Effector CD4-positive, alpha-beta T cell (primary cell): ENCODE measurements at regions not wholly inside any gene's neighbourhood (a gene's known extent, or its start where the extent isn't known, plus 50 kb on each side); places are given as distances from the start of the nearest gene placed in this dataset.

ENCODE experiments used
- DNase-seq: peaks from one replicate; pipeline ENCODE4 v3.0.0-alpha.2; 2020

DNA sequence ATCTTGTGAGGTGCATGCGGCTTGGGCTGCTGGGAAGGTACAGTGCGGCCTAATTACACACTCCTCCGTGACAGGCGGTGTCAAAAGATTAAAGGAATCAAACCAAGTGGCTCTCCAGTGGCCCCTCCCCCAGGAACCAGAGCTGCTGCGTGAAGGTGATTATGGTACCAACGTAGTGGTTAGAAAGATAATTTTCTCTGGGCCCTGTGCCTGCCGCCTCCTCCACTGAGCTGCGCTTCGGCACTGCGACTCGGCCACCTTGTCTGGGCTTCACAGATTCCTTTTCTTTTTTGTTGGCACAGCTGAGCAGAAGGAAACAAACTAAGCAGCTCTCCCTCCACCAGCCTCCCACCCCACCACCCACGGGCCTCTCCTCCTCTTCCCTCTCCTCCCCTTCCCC is 113.2 kb upstream of the SDK2 start:
- DNase-seq, result no peak

DNA sequence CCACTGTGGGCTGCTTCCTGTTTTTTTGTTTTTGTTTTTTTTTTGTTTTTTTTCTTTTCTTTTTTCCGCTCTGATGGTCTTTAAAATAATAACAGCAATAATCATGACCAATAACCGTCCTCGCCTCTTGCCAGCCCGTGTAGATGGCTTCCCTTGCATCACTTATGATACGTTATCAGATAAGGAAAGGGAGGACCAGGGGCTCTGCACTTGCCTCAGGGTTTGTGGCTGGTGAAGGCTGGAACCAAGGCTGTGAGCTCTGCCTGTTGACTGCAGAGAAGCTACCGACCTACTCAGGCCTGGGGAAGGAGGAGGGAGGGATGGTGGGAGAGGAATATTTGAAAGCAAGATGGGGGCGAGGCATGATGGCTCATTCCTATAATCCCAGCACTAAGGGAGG is 114.0 kb upstream of the SDK2 start:
- DNase-seq, result no peak

DNA sequence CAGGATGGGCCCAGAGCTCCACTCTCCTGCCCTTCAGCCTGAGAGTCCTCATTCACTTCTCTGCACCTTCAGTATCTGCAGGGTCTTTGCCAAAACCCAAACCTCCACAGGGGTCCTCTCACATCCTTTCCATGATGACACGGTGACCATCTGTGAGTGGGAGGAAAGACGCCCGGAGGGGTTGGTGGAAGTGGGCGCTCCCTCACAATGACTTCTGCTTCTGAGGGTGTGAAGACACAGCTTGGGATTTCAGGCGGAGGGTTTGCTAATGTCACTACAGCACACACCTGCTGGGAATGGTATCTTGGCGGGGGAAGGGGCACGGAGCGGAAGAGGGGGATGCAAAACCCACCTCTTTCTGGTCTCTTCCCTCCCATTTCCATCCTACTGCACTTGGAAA is 115.1 kb upstream of the SDK2 start:
- no peak for DNase-seq

DNA sequence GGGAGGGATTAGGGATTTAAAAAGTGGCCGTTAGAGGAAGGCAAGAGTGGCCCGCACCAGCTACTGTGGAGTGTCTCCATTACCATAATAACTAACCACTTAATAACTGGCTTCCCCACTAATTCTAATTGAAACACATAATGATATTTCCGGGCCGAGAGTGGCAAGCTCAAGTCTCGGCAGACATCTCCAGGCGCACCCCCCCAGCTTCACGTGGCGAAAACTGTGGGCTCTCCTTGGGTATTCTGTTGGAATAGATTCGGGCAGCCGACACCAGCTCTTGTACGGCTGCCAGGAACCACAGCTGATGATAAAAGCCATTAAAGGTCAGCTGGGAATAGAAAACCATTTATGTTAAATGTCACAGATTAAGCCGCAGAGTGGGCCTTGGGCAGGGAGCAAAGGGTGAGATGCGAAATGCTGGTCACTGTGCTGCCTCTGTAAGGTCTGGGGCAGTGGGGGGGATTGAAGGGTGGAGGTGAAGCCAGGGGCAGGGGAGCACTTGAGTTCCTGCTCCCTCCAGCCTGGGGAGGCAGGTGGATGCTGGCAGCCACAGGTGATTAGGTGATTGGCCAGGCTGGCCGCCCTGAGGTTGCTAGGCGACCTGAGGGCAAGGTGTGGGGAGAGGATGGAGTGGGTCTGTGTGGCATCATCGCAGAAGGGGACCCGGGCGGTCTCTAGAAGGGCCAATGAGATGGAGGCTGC is 115.6 kb upstream of the SDK2 start:
- no peak for DNase-seq

DNA sequence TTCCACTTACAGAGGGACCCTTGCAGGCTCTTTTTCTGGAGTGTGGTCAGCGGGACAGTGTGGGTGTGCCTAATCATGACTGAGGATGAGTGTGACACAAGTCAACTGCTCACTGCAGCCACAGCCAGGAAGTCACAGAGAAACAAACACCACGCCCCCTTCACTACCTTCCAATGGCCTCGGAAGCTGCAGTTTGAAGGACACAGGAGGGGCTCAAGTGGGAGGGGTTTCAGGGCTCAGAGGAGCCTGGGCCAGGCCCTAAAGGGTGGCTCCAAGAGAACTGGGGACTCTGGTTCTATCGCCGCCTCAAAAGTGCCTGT is 116.2 kb upstream of the SDK2 start:
- no peak for DNase-seq

DNA sequence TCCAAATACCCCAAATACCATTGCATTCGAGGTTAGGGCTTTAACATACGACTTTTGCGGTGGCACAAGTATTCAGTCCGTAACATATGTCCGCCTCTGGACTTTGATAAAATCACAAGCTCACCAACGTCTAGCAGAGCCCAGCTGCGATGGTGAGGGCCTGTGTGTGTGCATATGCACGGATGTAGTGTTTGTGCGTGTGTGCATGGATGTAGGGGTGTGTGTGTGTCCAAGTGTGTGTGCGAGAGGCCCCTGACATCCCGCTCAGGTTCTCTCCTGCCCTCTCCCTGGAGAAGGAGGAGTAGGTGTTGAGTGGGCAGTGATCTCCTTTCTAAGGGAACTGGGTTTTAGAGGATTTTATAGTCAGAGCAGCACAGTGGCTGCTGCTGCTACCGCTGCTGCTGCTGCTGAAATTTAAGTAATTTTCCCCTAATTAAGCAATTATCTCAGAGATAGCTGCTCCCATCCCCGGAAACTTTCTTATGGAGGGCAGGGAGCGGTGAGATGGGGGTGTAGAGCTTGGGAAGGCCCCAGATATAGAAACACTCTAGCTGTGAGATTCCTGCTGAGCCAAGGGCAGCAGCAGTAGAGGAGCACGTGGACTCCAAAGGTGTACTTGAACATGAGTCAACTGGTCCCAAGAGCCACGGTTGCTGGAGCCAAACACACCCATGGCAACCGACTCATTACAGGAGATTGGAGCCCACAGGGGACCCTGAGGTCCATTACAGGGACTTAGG is 121.7 kb upstream of the SDK2 start:
- DNase-seq, result no peak

DNA sequence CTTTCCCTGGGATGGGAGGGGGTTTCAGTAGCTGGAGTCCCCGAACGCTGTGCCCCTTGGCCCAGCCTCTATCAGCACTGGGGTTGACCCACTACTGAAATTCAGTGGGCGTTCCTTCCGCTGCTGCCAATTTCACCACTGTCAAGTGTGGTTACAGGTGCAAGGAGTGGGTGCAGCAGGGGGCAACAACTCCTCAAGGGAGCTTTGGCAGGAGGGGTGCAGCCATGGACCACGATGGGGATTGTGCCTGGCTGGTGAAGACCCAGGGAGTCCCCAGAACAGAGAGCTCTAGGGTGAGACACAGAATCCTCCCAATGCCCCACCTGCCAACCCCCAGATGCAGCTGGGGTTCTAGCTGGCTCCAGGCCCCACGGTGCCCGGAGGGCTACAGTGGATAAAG is 123.5 kb upstream of the SDK2 start:
- DNase-seq, result no peak

DNA sequence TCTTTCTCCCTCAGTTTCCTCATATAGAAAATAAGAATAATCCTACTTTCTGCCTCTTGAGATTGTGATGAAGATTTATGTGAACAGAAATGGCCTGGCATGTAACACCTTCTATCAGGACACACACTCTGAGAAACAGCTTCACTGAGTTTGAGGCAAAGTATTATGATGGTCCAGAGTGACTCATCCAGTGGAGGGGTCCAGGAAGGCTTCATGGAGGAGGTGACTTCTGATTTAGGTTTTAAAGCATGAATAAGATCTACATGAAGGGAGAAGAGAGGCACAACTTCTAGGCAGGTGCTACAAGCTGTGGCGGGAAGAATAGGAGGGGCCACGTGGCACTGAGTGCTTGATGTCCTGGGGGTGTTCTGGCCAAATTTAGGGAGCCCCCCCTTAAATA is 124.4 kb upstream of the SDK2 start:
- no peak for DNase-seq

DNA sequence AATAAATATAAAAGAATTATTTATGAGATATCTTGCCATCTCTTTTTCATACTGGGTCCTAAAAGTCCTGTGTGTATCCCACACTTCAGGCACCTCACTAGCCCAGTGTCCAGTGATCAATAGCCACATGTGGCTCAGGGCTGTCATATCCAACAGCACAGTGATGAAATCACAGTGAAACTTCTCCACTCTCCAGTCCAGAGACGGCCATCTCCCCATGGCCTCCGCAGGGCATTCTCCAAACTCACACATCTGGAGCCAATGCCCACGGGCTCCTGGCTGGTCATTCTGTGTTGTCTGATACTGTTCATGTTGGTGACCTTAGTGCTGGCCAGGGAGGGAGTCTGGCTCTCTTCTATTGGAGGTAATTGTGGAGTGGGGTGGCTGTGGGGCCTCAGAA is 125.2 kb upstream of the SDK2 start:
- DNase-seq, result no peak

DNA sequence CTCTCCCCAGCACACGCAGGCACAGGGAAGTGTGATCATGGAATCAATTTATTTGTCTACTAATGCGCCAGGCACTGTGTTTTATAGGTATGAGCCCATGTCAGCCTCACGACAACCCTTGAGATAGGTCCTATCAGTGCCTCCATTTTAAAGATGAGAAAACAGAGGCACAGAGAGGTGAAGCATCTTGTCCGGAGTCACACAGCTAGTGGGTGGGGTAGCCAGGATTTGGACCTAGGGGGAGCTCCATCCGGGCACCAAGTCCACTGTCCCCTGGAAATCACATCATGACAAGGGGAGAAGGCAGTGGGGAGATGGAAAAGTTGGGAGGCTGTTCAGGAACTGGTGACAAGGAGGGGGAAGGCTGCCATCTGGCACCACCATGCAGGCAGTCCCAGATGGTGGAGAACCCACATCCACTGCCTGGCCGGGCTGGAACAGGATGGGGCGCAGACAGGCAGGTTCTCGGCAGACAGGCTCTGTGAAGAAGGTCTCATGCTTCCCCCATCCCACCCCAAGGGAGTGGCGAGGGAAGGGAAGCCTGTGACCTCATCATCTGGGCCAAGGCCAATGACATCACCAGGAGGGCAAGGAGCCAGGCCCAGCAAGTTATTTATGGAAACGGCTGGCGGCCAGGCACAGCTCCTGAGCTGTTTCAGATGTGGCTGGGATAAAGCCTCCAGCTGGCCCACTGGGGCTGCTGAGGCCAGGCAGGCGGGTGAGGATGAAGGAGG is 126.0 kb upstream of the SDK2 start:
- DNase-seq, result no peak

DNA sequence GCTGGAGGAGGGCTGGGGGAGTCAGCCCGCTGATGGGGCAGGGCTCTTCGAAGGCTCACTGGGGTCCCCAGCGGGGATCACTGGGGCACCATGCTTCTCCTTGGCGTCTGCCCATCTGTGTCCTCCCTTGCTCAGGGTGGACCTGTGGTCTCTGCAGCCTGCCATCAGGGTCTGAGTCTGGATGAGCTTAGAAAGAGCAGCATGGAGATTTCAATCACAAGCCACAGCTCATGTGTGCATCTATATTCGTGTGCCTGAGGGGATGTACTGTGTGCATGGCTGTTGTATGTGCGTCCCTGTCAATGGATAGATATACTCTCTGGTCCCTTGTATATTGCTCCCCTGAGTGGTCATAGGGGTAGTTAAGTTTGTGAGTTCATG is 126.6 kb upstream of the SDK2 start:
- no peak for DNase-seq

DNA sequence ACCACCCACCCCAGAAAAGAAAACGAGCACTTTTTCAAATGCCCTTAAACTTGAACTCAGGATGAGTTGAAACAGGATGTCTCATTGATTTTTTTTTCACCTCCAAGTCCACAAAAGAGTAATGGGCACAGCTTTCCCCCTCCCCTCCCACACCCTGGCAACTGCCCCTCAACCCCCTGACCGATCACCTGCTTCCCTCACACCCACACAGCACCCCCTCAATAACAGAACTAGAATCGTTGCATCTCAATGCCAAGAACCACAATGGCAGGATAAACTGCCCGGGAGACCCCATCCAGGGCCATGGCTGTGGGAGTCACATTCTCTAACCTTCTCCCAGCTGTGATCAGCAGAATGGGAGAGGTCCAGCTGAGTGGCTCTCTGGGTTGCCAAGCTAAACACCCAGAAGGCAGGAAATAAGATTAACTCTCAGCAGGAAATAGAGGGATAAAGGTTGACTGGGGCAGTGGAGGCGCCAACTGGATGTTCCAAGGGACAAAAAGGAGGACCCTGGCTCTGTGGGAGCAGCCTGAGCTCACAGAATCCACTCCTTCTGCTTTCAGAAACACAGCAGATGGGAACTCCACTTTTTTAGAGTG is 128.0 kb upstream of the SDK2 start:
- DNase-seq, result no peak

DNA sequence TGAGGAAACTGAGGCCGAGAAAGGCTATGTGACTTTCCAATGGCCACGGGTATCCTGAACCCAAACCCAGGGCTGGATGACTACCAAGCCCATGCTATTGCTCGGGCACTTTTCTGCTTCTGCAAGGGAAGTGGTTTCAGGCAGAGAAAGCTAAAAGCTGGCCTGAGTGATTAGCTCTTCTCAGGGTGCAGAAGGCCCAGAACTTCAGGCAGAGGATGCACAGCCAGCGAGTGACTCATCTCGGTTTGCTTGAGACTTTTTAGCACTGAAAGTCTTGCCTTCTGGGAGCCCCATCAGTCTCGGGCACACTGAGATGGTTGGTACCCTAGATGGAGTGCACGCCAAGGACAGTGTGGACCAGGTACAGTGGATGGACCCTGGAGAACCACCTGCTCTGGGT is 129.5 kb upstream of the SDK2 start:
- no peak for DNase-seq

DNA sequence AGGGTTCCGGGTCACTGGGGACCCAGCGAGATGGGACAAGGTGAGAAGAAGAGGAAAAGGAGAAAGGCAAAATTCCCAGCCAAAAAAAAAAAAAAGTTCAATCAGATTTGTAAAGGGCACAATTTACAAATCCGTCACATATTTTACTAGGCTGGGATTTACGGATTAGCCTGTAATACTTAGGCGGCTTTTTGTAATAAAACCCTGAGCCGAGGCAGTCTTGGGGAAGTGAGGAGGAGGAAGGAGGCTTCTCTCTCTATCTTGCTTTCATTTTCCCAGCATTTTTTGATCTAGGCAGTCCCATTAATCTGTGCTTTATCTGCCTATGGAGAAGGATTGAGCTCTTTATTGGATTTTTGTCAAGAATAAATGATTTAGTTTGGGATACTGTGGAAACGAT is 130.6 kb upstream of the SDK2 start:
- DNase-seq, result no peak

DNA sequence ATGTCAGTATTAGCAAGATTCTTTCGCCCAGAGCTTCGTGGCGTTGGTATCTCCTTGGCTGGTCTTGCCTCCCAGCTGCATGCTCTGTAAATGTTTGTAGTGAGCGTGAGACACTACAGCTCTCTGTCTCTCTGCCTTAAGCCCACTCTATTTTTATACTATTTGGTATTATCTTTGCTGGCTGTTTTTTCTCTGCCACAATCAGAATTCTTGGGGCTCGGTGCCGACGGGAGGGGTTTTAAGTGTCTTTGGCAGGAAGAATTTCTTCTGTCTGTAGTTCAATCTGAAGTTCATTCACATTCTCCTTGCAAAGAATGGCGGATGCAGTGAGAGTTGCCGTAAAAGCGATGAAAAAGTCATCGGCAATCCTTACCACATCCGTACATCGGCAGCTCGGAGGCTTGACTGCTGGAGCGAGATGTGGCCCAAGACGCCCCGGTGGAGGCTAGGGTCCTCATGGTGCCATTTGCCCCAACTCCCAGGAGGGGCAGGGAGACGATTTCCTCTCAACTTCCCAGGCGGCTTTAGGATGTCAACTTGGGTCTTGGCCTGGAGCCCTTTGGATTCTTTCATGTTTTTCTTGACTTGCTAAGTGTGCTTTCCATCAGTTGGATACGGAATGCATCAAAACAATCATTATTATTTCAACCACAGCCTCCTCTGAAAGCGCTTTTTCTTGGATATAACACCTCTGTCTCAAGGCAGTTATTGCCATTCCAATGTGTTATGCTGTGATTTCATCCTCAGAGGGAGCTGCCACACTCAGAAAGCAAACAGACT is 132.3 kb upstream of the SDK2 start:
- DNase-seq, result no peak

DNA sequence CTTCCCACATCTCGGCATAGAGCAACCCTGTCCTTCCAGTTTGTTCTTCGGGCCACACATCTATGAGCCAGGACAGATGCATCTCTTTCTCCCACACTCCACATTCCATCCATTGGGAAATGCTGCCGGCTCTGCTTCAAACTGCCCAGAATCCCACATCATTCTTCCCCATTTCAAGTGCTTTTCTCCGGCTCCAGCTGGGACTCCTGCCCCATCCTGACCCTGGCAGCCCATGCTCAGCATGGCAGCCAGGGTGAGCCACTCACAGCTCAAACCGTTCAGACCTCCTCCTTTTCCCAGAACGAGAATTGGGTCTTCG is 132.8 kb upstream of the SDK2 start:
- DNase-seq, result no peak

DNA sequence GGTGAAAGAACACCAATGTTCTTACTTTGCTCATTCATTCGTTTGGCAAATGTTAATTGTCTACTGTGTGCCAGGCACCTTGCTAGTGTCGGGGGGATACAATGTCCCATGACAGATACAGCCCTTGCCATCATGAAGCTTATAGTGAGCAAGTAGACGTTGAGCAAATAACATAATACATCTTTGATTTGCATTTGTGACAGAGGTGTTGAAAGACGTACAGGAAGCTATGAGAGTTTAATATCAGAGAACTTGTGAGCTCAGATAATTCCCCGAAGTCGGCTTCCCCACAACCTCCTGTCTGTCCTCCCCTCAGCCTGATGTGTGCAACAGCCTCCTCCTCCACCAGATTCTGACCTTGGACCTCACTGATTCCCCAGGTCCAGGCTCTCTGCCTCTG is 138.0 kb upstream of the SDK2 start:
- no peak for DNase-seq

DNA sequence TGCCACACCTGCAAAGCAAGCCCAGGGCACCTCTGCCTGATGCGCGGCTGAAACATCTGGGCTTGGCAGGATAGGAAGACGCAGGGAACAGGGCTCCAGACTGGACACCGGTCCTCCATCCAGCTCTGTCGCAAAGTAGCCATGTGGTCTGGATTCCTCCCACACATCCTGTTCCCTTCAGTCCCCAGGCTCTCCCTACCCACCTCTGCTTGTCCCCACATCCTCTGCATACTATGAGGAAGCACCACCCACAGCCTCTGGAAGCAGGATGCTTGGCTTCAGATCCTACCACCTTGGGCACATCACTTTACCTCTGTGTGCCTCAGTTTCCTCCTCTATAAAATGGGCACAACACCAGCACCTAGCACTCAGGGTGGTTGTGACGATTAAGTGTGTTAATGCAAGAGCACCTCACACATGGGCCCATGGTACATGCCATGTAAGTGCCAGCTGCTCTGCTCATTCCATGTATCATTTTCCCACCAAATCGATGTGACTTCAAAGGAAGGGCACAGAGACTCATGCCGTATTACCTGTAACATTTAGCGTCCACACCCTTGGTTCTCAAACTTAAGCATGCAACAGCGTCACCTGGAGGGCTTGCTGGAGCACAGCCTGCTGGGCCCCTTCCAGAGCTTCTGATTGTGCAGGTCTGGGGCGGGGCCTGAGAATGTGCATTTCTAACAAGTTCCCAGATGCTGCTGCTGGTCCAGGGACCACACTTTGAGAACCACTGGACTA is 138.6 kb upstream of the SDK2 start:
- DNase-seq, result no peak

DNA sequence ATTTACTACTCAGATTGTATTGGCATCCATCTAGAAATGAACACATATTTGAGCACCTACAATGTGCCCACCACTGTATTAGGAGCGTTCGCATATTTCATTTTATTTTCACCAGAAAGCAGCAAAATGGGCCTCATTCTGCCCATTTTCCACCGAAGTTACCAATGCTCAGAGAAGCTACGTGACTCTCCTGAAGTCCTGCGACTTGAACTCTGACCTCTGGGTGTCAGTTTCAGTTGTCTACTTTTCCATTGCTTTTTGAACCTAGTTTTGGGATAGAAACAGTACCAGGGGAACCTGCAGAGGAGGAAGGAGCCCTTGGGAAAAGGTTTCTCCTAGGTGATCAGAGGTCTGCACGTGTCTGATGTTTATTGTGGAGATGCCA is 139.1 kb upstream of the SDK2 start:
- no peak for DNase-seq

DNA sequence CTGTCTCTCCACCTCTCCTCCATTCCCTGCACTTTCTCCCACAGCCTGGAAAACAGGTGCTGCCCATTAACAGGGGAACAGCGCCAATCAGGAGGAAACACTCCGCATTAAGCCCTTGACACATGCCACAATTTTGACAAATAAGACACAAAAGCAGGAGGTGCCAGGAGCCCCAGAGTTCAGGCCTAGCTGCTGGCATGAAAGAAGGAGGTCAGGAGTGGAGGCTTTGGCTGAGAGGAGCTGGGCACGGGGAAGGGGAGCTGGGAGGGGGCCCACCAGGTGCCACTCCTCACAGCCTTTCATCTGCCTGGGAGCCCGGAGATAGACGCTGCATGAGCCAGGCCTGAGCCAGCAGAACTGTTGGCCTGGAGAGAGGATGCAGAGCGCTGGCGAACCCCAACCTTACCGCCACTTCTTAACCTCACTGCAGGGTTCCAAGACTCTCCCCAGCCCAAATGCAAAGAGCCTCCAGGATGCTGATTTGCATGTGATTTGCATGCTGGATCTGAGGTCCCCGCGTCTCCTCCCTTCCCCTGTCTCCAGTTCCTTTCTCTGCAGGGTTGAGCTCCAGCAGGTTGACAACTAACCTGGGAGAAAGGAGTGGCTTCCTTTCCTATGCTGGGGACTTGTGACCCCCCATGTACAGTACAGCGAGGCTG is 139.8 kb upstream of the SDK2 start:
- no peak for DNase-seq

DNA sequence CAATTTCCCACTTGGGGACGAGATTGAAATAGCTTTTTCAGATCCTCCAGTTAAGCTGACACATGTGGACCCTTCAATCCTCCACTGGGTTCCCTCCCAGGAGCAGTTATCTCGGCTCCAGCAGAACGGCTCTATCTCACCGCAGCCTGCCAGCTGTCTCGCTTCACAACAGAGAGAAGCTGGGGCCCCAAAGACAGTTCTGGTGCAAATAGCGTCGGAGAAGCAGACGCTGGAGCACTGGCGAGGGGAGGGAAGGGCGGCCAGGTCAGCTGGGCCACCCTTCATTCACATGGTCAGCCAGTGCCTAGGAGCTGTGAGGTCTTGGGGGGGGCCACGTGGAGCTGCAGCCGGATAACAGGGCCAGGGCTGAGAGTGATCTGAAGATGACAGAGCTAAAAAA is 141.3 kb upstream of the SDK2 start:
- DNase-seq, result no peak
